ENCODE measurements at regions not wholly inside any gene's neighbourhood (a gene's known extent, or its start where the extent isn't known, plus 50 kb on each side); places are given as distances from the start of the nearest gene placed in this dataset.

DNA sequence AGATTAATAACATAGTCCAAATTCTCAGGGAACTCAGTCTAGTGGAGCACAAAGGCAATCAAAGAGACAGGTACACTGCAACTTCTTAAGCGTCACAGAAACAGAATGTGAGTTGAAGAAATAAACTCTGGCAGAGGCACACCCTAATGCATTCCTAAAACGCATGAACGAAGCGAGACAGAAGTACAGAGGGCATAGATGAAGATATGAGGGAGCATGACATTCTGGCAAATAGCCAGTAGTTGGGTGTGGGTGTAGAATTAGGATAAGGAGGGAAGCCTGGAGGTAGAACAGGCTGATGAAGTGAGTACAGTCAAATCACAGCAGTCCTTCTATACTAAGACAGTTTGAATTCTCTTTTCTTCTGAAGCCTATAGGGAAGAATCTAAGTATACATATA lies 838.7 kb upstream of the API5 start:
- no CpG with 5 or more reads among the region's 4 CpGs for WGBS (ENCODE audit: extremely low coverage, insufficient coverage, low lambda C conversion rate)
- H3K23ac ChIP-seq (ENCODE audit: low read length), result no peak overlapping the region

DNA sequence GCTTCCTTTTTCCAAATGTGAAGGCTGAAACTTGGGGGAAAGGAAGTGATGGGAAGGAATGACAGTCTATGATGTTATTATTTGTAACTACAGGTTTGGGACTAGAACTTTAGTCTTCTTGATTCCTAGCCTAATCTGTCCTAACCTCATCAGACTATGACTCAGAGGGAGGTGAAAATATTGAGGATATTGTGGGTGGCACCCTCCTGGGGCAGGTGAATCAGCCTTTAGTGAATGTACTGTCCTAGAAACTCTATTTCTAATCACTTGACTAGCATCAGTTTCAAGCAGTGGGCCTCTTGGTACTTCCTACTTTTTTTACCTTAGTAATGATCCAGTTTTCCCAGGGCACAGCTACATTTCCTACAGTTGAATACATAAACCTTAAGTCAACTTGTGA lies 829.0 kb upstream of the API5 start:
- no peak for DNase-seq
- H3K4ac ChIP-seq (ENCODE audit: low read depth, low read length), result no peak overlapping the region
- no peak overlapping the region for H3K23ac ChIP-seq (ENCODE audit: low read length)
- H2BK5ac ChIP-seq (ENCODE audit: low read length), result no peak overlapping the region
- H3K9ac ChIP-seq (ENCODE audit: low read length), result no peak overlapping the region
- H2BK15ac ChIP-seq (replicated peaks; ENCODE audit: low read depth), result no peak overlapping the region
- H4K8ac ChIP-seq (ENCODE audit: low read depth, low read length), result no peak overlapping the region
- no peak overlapping the region for H3K18ac ChIP-seq (ENCODE audit: low read length)
- H3K4me1 ChIP-seq (ENCODE audit: control insufficient read depth, low read depth, low read length), result no peaks in the 10 kb centered on the region
- H3K79me2 ChIP-seq (ENCODE audit: control insufficient read depth, insufficient read depth, low read length), result no peaks in the 10 kb centered on the region
- H3K79me1 ChIP-seq (ENCODE audit: low read length), result no peaks in the 10 kb centered on the region
- H3K4me3 ChIP-seq (ENCODE audit: low read length), result no peak overlapping the region
- no peak overlapping the region for H3K56ac ChIP-seq (ENCODE audit: low read length)
- H2AK5ac ChIP-seq (ENCODE audit: low read length), result no peak overlapping the region
- no peak overlapping the region for H4K5ac ChIP-seq (ENCODE audit: low read length)
- H2BK120ac ChIP-seq (ENCODE audit: low read depth, low read length), result no peak overlapping the region
- H3K27me3 ChIP-seq (ENCODE audit: insufficient read depth, low read length, poor library complexity), result no peaks in the 10 kb centered on the region
- H3K27ac ChIP-seq (ENCODE audit: low read depth, low read length), result no peak overlapping the region
- no peak overlapping the region for H3K4me2 ChIP-seq (ENCODE audit: low read length)
- H3K36me3 ChIP-seq (ENCODE audit: control insufficient read depth, insufficient read depth, low read length), result no peaks in the 10 kb centered on the region

More for the DNA sequence above, 838.7 kb upstream of the API5 start:
- no peak overlapping the region for H2BK120ac ChIP-seq (ENCODE audit: low read depth, low read length)
- no peak for DNase-seq
- H4K5ac ChIP-seq (ENCODE audit: low read length), result no peak overlapping the region
- no peak overlapping the region for H3K18ac ChIP-seq (ENCODE audit: low read length)
- no peaks in the 10 kb centered on the region for H3K27me3 ChIP-seq (ENCODE audit: insufficient read depth, low read length, poor library complexity)
- no peak overlapping the region for H3K27ac ChIP-seq (ENCODE audit: low read depth, low read length)
- H3K9ac ChIP-seq (ENCODE audit: low read length), result no peak overlapping the region
- H3K56ac ChIP-seq (ENCODE audit: low read length), result no peak overlapping the region
- no peak overlapping the region for H2BK15ac ChIP-seq (replicated peaks; ENCODE audit: low read depth)
- H3K4me3 ChIP-seq (ENCODE audit: low read length), result no peak overlapping the region
- H4K8ac ChIP-seq (ENCODE audit: low read depth, low read length), result no peak overlapping the region
- H2BK5ac ChIP-seq (ENCODE audit: low read length), result no peak overlapping the region
- no peak overlapping the region for H3K4ac ChIP-seq (ENCODE audit: low read depth, low read length)
- H3K4me1 ChIP-seq (ENCODE audit: control insufficient read depth, low read depth, low read length), result no peaks in the 10 kb centered on the region
- no peak overlapping the region for H3K4me2 ChIP-seq (ENCODE audit: low read length)
- H3K36me3 ChIP-seq (ENCODE audit: control insufficient read depth, insufficient read depth, low read length), result no peaks in the 10 kb centered on the region
- no peaks in the 10 kb centered on the region for H3K79me2 ChIP-seq (ENCODE audit: control insufficient read depth, insufficient read depth, low read length)
- H2AK5ac ChIP-seq (ENCODE audit: low read length), result no peak overlapping the region
- H3K79me1 ChIP-seq (ENCODE audit: low read length), result no peaks in the 10 kb centered on the region

GRCh38 chr11:42490506-42490905 lies 821.3 kb upstream of the API5 start:
- no peak overlapping the region for H3K9ac ChIP-seq (ENCODE audit: low read length)
- no peak overlapping the region for H2BK15ac ChIP-seq (replicated peaks; ENCODE audit: low read depth)
- no peak overlapping the region for H3K56ac ChIP-seq (ENCODE audit: low read length)
- DNase-seq, result no peak
- H3K27me3 ChIP-seq (ENCODE audit: insufficient read depth, low read length, poor library complexity), result no peaks in the 10 kb centered on the region
- H3K23ac ChIP-seq (ENCODE audit: low read length), result no peak overlapping the region
- H3K79me2 ChIP-seq (ENCODE audit: control insufficient read depth, insufficient read depth, low read length), result no peaks in the 10 kb centered on the region
- H2BK120ac ChIP-seq (ENCODE audit: low read depth, low read length), result no peak overlapping the region
- no peaks in the 10 kb centered on the region for H3K79me1 ChIP-seq (ENCODE audit: low read length)
- H3K4me2 ChIP-seq (ENCODE audit: low read length), result no peak overlapping the region
- no peak overlapping the region for H3K27ac ChIP-seq (ENCODE audit: low read depth, low read length)
- no peak overlapping the region for H2AK5ac ChIP-seq (ENCODE audit: low read length)
- no peak overlapping the region for H3K4me3 ChIP-seq (ENCODE audit: low read length)
- H4K8ac ChIP-seq (ENCODE audit: low read depth, low read length), result no peak overlapping the region
- no peak overlapping the region for H2BK5ac ChIP-seq (ENCODE audit: low read length)
- no peak overlapping the region for H3K4ac ChIP-seq (ENCODE audit: low read depth, low read length)
- WGBS (ENCODE audit: extremely low coverage, insufficient coverage, low lambda C conversion rate), result no CpG with 5 or more reads among the region's 3 CpGs
- no peaks in the 10 kb centered on the region for H3K4me1 ChIP-seq (ENCODE audit: control insufficient read depth, low read depth, low read length)
- H3K18ac ChIP-seq (ENCODE audit: low read length), result no peak overlapping the region
- H4K5ac ChIP-seq (ENCODE audit: low read length), result no peak overlapping the region
- H3K36me3 ChIP-seq (ENCODE audit: control insufficient read depth, insufficient read depth, low read length), result no peaks in the 10 kb centered on the region

DNA sequence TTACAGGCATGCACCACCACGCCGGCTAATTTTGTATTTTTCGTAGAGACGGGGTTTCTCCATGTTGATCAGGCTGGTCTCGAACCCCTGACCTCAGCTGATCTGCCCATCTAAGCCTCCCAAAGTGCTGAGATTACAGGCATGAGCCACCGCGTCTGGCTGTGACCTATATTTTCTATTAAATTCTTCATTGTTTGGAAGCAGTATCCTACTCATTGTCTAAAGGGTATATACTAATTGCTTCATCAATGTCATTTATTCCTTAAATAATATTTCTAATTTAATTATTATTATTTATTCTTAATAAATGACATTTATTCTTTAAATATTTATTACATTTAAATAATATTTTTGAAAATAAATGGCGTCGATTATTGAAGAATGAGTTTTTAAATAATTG lies 817.3 kb upstream of the API5 start:
- 100% methylated on average over 2 of the region's 9 CpGs for WGBS (ENCODE audit: extremely low coverage, insufficient coverage, low lambda C conversion rate)
- no peak overlapping the region for H3K56ac ChIP-seq (ENCODE audit: low read length)
- no peak overlapping the region for H2BK15ac ChIP-seq (replicated peaks; ENCODE audit: low read depth)
- no peaks in the 10 kb centered on the region for H3K4me1 ChIP-seq (ENCODE audit: control insufficient read depth, low read depth, low read length)
- no peak overlapping the region for H2AK5ac ChIP-seq (ENCODE audit: low read length)
- H3K79me1 ChIP-seq (ENCODE audit: low read length), result no peaks in the 10 kb centered on the region
- no peak overlapping the region for H2BK120ac ChIP-seq (ENCODE audit: low read depth, low read length)
- no peak overlapping the region for H3K4me2 ChIP-seq (ENCODE audit: low read length)
- H3K27me3 ChIP-seq (ENCODE audit: insufficient read depth, low read length, poor library complexity), result no peaks in the 10 kb centered on the region
- no peak overlapping the region for H2BK5ac ChIP-seq (ENCODE audit: low read length)
- DNase-seq, result no peak
- no peak overlapping the region for H3K27ac ChIP-seq (ENCODE audit: low read depth, low read length)
- H3K79me2 ChIP-seq (ENCODE audit: control insufficient read depth, insufficient read depth, low read length), result no peaks in the 10 kb centered on the region
- H3K4me3 ChIP-seq (ENCODE audit: low read length), result no peak overlapping the region
- no peaks in the 10 kb centered on the region for H3K36me3 ChIP-seq (ENCODE audit: control insufficient read depth, insufficient read depth, low read length)
- H3K18ac ChIP-seq (ENCODE audit: low read length), result no peak overlapping the region
- H3K9ac ChIP-seq (ENCODE audit: low read length), result no peak overlapping the region
- H3K23ac ChIP-seq (ENCODE audit: low read length), result no peak overlapping the region
- no peak overlapping the region for H4K5ac ChIP-seq (ENCODE audit: low read length)
- H4K8ac ChIP-seq (ENCODE audit: low read depth, low read length), result no peak overlapping the region
- no peak overlapping the region for H3K4ac ChIP-seq (ENCODE audit: low read depth, low read length)

- Histone ChIP-seq H4K8ac (ENCODE audit: low read depth, low read length) (no peak overlapping the region), H3K9ac (ENCODE audit: low read length) (no peak overlapping the region), H3K36me3 (ENCODE audit: control insufficient read depth, insufficient read depth, low read length) (no peaks in the 10 kb centered on the region), H2BK5ac (ENCODE audit: low read length) (no peak overlapping the region), H2AK5ac (ENCODE audit: low read length) (no peak overlapping the region), H3K56ac (ENCODE audit: low read length) (no peak overlapping the region), H3K4me3 (ENCODE audit: low read length) (no peak overlapping the region), H3K4ac (ENCODE audit: low read depth, low read length) (no peak overlapping the region), H2BK120ac (ENCODE audit: low read depth, low read length) (no peak overlapping the region), H4K5ac (ENCODE audit: low read length) (no peak overlapping the region), H3K27ac (ENCODE audit: low read depth, low read length) (no peak overlapping the region), H3K23ac (ENCODE audit: low read length) (no peak overlapping the region), H3K4me1 (ENCODE audit: control insufficient read depth, low read depth, low read length) (no peaks in the 10 kb centered on the region), H2BK15ac (replicated peaks; ENCODE audit: low read depth) (no peak overlapping the region), H3K79me1 (ENCODE audit: low read length) (no peaks in the 10 kb centered on the region), H3K4me2 (ENCODE audit: low read length) (no peak overlapping the region), H3K79me2 (ENCODE audit: control insufficient read depth, insufficient read depth, low read length) (no peaks in the 10 kb centered on the region), H3K27me3 (ENCODE audit: insufficient read depth, low read length, poor library complexity) (no peaks in the 10 kb centered on the region), H3K18ac (ENCODE audit: low read length) (no peak overlapping the region)
- DNase-seq, result no peak
- no CpG with 5 or more reads among the region's 3 CpGs for WGBS (ENCODE audit: extremely low coverage, insufficient coverage, low lambda C conversion rate)
These were observed 812.8 kb upstream of the API5 start for GRCh38 chr11:42498971-42499370.

DNA sequence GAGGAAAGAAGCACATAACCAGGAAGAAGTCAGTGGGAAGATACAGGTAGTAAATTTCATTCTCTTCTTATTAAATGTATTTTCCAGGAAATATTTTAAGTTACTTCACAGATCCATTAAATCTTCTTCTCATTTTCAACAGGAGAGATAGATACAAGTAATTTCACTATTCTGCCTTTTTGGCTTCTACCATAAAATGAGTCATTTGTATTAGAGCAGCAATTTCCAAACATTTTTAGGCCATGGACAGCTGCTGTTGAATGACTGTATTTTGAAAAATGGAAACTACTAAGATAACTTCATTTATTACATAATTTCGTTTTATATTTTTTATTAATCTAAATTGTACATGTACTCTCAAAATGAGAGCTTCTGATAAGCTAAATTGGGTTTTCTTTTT lies 809.6 kb upstream of the API5 start:
- H2BK15ac ChIP-seq (replicated peaks; ENCODE audit: low read depth), result no peak overlapping the region
- WGBS (ENCODE audit: extremely low coverage, insufficient coverage, low lambda C conversion rate), result no CpG with 5 or more reads among the region's 1 CpG
- H4K5ac ChIP-seq (ENCODE audit: low read length), result no peak overlapping the region
- no peak overlapping the region for H3K18ac ChIP-seq (ENCODE audit: low read length)
- no peak for DNase-seq
- no peak overlapping the region for H3K27ac ChIP-seq (ENCODE audit: low read depth, low read length)
- H2BK120ac ChIP-seq (ENCODE audit: low read depth, low read length), result no peak overlapping the region
- no peak overlapping the region for H3K4ac ChIP-seq (ENCODE audit: low read depth, low read length)
- no peaks in the 10 kb centered on the region for H3K79me1 ChIP-seq (ENCODE audit: low read length)
- no peak overlapping the region for H3K4me2 ChIP-seq (ENCODE audit: low read length)
- no peaks in the 10 kb centered on the region for H3K4me1 ChIP-seq (ENCODE audit: control insufficient read depth, low read depth, low read length)
- H3K4me3 ChIP-seq (ENCODE audit: low read length), result no peak overlapping the region
- no peaks in the 10 kb centered on the region for H3K79me2 ChIP-seq (ENCODE audit: control insufficient read depth, insufficient read depth, low read length)
- no peaks in the 10 kb centered on the region for H3K36me3 ChIP-seq (ENCODE audit: control insufficient read depth, insufficient read depth, low read length)
- H3K9ac ChIP-seq (ENCODE audit: low read length), result no peak overlapping the region
- H3K23ac ChIP-seq (ENCODE audit: low read length), result no peak overlapping the region
- no peaks in the 10 kb centered on the region for H3K27me3 ChIP-seq (ENCODE audit: insufficient read depth, low read length, poor library complexity)
- no peak overlapping the region for H4K8ac ChIP-seq (ENCODE audit: low read depth, low read length)
- H2AK5ac ChIP-seq (ENCODE audit: low read length), result no peak overlapping the region
- H2BK5ac ChIP-seq (ENCODE audit: low read length), result no peak overlapping the region
- H3K56ac ChIP-seq (ENCODE audit: low read length), result no peak overlapping the region
